Right lobe of liver (tissue), 4 donors: ENCODE measurements at regions not wholly inside any gene's neighbourhood (a gene's known extent, or its start where the extent isn't known, plus 50 kb on each side); places are given as distances from the start of the nearest gene placed in this dataset.

Experiments
- CTCF ChIP-seq, 4 donors: fragments of 200-600 bp in 3 of 4; fragments of 450-650 bp in 1 of 4; IDR thresholded peaks; one replicate each; pipeline versions ENCODE4 v1.5.1 to v1.8.0; 2016 to 2022; ENCODE audit warnings: antibody characterized with exemption in 4 of 4, mild to moderate bottlenecking in 2 of 4
- POLR2A ChIP-seq: fragments of 450-650 bp; IDR thresholded peaks from one replicate; pipeline ENCODE4 v1.6.1; 2017; ENCODE audit warnings: antibody characterized with exemption, mild to moderate bottlenecking
- donor health status: DM: no; HTN: no; CAD: no.
- donor health status: DM: no; HTN: no; CAD: no.
- donor health status: DM: no; HTN: yes; CAD: no.

- no peak for TF ChIP-seq CTCF (IDR thresholded peaks at IDR 0.05)
- no peak for TF ChIP-seq POLR2A
These were observed 142.0 kb upstream of the GMDS start for GRCh38 chr6:2387445-2387844.
